ENCODE measurements at regions not wholly inside any gene's neighbourhood (a gene's known extent, or its start where the extent isn't known, plus 50 kb on each side); places are given as distances from the start of the nearest gene placed in this dataset.

DNA sequence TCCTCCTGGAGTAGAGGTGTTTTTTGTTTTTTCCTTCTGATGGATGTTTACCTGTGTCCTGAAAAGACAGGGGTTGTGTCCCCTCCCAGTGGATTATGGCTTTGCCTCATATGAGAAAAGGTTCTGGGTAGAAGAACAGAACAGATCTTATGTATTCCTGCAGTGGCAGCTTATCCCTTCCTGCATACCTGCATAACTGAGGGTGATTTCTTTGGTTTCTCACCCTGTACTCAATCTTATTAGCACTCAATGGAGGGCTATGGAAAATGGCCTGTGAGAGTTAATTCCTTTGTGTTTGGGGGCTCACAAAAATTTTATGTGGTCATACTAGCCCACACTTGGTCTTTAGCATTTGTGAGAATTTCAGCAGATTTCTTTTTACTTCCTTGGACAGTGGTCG is 482.0 kb upstream of the ONECUT1 start:
- TF ChIP-seq POLR2A (IDR thresholded peaks at IDR 0.05) = no peak
- Histone ChIP-seq H3K9me3 (no peaks in the 10 kb centered on the region), H3K27me3 (no peaks in the 10 kb centered on the region), H3K27ac (no peak overlapping the region), H3K36me3 (no peaks in the 10 kb centered on the region), H3K4me1 (no peaks in the 10 kb centered on the region), H3K4me3 (no peak overlapping the region)
- intact Hi-C loops (cut with DNase I) = no loop called here
- no peak for DNase-seq (ENCODE audit: extremely low spot score in 2 of 2)

DNA sequence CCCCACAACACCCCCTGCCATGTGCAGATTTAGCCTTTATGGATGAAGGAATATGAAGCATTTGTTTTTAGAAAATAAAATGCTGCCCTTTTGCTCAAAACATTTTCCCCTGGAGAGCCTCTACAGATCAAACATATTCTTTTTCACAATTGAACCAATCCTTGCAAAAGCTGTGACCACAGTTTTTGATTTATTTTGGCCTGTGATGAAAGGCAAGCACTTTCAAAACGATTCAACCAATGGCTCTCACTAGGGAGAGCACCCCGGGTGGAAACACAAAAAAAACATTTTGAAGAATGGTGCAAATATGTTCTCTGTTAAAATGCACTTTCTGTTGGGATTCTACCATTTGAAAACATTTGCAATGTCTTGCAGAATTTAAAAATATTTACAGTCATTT is 476.0 kb upstream of the ONECUT1 start:
- no peak for DNase-seq (ENCODE audit: extremely low spot score in 2 of 2)
- intact Hi-C loops (cut with DNase I) = no loop called here

DNA sequence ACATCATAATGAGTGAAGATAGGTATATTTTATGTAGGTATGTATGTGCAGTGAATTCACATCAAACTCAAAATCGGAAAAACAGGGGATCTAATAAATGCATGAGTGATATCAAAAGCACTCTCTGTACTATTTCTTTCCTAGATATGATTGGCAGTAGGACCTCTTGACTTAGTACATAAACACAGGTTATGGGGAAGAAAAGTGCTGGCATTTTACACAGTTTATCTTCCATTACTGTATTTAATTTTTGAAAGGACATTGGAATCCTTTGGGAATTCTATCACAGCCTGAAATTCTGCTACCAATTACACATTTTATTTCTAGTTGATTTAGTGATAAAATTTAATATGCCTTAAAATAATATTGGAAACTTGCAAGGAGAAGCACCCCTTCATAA is 470.5 kb upstream of the ONECUT1 start:
- Histone ChIP-seq H3K4me1 (no peaks in the 10 kb centered on the region), H3K4me3 (no peak overlapping the region), H3K27ac (no peak overlapping the region), H3K27me3 (no peaks in the 10 kb centered on the region), H3K9me3 (no peaks in the 10 kb centered on the region), H3K36me3 (no peaks in the 10 kb centered on the region)
- no peak for TF ChIP-seq CTCF (IDR thresholded peaks at IDR 0.05)
- TF ChIP-seq POLR2A (IDR thresholded peaks at IDR 0.05) = no peak
- no peak for TF ChIP-seq POLR2AphosphoS5 (IDR thresholded peaks at IDR 0.05; ENCODE audit: insufficient read depth in 1 of 2, low read depth in 1 of 2)
- intact Hi-C loops (cut with DNase I) = no loop called here
- no peak for DNase-seq (ENCODE audit: extremely low spot score in 2 of 2)

More for the DNA sequence above, 476.0 kb upstream of the ONECUT1 start:
- TF ChIP-seq CTCF (IDR thresholded peaks at IDR 0.05) (no peak), POLR2AphosphoS5 (IDR thresholded peaks at IDR 0.05; ENCODE audit: insufficient read depth in 1 of 2, low read depth in 1 of 2) (no peak), POLR2A (IDR thresholded peaks at IDR 0.05) (no peak)
- Histone ChIP-seq H3K9me3 (no peaks in the 10 kb centered on the region), H3K27me3 (no peaks in the 10 kb centered on the region), H3K4me1 (no peaks in the 10 kb centered on the region), H3K36me3 (no peaks in the 10 kb centered on the region), H3K27ac (no peak overlapping the region), H3K4me3 (no peak overlapping the region)

GRCh38 chr15:53256457-53256856 is 466.3 kb upstream of the ONECUT1 start:
- Histone ChIP-seq H3K36me3 (no peaks in the 10 kb centered on the region), H3K9me3 (no peaks in the 10 kb centered on the region), H3K4me3 (no peak overlapping the region), H3K27ac (no peak overlapping the region), H3K27me3 (no peaks in the 10 kb centered on the region), H3K4me1 (no peaks in the 10 kb centered on the region)
- TF ChIP-seq POLR2AphosphoS5 (IDR thresholded peaks at IDR 0.05; ENCODE audit: insufficient read depth in 1 of 2, low read depth in 1 of 2) (no peak), POLR2A (IDR thresholded peaks at IDR 0.05) (no peak), CTCF (IDR thresholded peaks at IDR 0.05) (no peak)
- intact Hi-C loops (cut with DNase I) = no loop called here
- DNase-seq (ENCODE audit: extremely low spot score in 2 of 2) = no peak

GRCh38 chr15:53256043-53256442 is 465.9 kb upstream of the ONECUT1 start:
- no peak overlapping the region for H3K27ac ChIP-seq
- H3K4me3 ChIP-seq = no peak overlapping the region
- DNase-seq (ENCODE audit: extremely low spot score in 2 of 2) = no peak
- H3K9me3 ChIP-seq = no peaks in the 10 kb centered on the region
- no peaks in the 10 kb centered on the region for H3K4me1 ChIP-seq
- no peaks in the 10 kb centered on the region for H3K27me3 ChIP-seq
- intact Hi-C loops (cut with DNase I) = no loop called here
- TF ChIP-seq CTCF (IDR thresholded peaks at IDR 0.05) (no peak), POLR2A (IDR thresholded peaks at IDR 0.05) (no peak), POLR2AphosphoS5 (IDR thresholded peaks at IDR 0.05; ENCODE audit: insufficient read depth in 1 of 2, low read depth in 1 of 2) (no peak)
- no peaks in the 10 kb centered on the region for H3K36me3 ChIP-seq

GRCh38 chr15:53251996-53252395 is 461.9 kb upstream of the ONECUT1 start:
- Histone ChIP-seq H3K4me3 (no peak overlapping the region), H3K4me1 (no peaks in the 10 kb centered on the region), H3K36me3 (no peaks in the 10 kb centered on the region), H3K27me3 (no peaks in the 10 kb centered on the region), H3K27ac (no peak overlapping the region), H3K9me3 (no peaks in the 10 kb centered on the region)
- no peak for TF ChIP-seq CTCF (IDR thresholded peaks at IDR 0.05)
- TF ChIP-seq POLR2A (IDR thresholded peaks at IDR 0.05) = no peak
- no peak for TF ChIP-seq POLR2AphosphoS5 (IDR thresholded peaks at IDR 0.05; ENCODE audit: insufficient read depth in 1 of 2, low read depth in 1 of 2)
- intact Hi-C loops (cut with DNase I) = no loop called here
- no peak for DNase-seq (ENCODE audit: extremely low spot score in 2 of 2)

Measured in vagina (tissue), 2 donors.